HG03135 (cell line): ENCODE measurements at regions not wholly inside any gene's neighbourhood (a gene's known extent, or its start where the extent isn't known, plus 50 kb on each side); places are given as distances from the start of the nearest gene placed in this dataset.

ENCODE experiments used
- ATAC-seq: cut with Tn5 transposase; IDR thresholded peaks from one replicate; pipeline ENCODE4 v1.9.1; 2021; ENCODE audit warnings: mild to moderate bottlenecking, moderate library complexity; ENCODE audit not compliant: unreplicated experiment

DNA sequence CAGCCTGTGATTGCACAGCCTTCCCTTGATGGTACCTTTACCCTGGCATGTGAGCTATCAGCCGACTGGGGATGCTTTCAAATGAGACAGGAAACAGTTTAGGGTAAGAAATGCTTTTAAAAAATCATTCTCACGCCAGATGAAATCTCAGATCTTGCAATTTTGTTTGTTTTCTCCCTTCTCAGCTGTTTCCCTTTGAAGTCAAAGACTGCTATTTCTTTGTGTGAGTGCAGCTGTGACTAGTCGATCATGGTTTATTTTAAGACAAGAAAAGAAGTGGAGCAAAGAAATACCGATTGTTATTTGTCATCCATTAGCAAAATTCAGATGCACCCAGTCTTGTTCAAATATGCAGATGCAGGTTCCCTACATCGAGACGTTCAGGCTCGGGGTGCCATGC, 489.7 kb downstream of the QKI start:
- ATAC-seq: no peak

DNA sequence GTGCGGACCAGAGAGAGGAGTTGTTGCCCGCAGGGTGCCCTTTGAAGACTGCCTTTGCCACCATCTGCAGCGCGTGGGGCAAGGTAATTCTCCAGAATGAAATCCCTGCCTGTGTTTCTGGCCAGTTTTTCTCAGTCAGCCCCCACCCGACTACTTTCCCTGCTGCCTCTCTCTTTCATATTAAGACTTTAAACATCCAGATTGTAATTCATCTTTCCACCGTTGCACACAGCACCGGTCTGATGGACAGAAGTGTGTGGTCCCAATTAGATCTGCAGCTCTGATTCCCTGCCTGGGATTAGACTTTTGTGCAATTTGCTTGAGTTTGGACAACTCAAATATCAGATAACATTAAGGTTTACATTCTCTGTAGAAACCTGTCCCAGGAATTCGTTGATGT, 489.0 kb downstream of the QKI start:
- no peak for ATAC-seq

DNA sequence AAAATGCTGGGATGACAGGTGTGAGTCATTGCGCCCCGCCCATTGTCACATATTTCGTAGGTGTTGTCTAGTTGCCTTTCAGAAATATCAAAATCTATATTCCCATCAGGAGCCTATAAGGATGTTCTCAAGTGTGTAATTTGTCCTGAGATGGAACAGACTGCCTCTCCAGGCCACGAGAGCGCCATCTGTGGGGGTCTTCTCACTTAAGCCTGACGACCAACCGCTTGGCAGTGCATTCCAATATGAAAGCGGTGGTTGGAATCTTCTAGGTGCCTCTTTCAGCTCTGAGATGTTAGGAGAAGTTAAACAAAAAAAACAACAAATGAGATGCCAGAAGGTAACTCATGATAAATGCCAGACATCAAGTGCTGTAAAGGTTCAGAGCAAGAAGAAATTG, 488.5 kb downstream of the QKI start:
- ATAC-seq: no peak

GRCh38 chr6:163901681-163902080, 487.2 kb downstream of the QKI start:
- no peak for ATAC-seq

DNA sequence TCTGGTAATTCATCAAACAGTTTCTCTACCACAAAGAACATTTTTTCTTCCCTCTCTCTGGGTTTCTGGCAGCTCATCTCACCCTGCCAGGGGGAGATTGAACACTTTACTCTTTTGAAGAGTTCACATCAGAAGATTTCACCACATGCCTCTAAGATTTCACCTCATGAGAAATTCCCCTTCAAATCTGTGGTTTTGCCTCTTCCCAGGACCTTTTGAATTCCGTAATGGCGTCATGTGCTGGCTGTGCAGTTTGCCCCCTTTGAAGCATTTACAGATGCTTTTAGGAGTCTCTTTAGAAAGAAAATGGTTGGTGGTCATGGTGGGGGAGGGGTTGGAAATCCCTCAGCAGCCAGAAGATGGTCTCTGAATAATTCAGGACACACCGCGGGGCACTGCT, 486.1 kb downstream of the QKI start:
- ATAC-seq: no peak

DNA sequence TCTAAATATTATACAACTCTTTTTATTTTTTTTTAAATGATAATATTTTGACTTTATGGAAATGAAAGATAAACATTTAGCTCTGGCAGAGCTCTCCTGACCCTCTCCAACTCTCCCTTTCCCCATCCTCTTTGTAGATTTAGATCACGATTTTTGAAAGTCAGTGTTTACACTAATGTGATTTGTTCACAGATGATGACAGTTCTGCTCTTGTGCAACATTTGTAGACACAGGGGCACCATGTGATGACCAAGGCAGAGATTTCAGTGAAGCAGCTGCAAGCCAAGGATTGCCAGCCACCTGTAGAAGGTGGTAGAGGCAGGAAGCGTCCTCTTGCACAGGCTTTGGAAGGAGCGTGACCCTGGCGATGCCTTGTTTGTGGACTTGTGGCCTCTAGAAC, 483.2 kb downstream of the QKI start:
- ATAC-seq: no peak

DNA sequence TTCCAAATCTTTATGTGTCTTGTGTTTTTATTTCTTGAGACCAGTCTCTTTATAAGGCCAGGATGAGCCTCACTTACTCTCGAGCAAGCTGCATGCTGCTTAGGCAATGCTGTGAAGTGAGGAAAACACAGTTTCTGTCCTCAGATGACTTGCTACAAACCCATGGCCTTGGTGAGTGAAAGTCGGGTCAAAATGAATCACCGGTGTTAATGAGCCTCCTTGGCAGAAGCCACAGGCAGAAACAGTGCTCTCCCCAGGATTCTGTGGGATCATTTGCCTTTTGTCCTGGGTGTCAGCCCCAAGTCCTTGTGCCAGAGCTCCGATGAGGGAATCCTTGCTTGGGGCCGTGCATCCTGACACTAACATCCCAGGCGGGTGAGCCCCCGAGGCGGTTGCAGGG, 482.5 kb downstream of the QKI start:
- ATAC-seq: no peak

- ATAC-seq: no peak
Observed at GRCh38 chr6:163895162-163895561, 480.6 kb downstream of the QKI start.

DNA sequence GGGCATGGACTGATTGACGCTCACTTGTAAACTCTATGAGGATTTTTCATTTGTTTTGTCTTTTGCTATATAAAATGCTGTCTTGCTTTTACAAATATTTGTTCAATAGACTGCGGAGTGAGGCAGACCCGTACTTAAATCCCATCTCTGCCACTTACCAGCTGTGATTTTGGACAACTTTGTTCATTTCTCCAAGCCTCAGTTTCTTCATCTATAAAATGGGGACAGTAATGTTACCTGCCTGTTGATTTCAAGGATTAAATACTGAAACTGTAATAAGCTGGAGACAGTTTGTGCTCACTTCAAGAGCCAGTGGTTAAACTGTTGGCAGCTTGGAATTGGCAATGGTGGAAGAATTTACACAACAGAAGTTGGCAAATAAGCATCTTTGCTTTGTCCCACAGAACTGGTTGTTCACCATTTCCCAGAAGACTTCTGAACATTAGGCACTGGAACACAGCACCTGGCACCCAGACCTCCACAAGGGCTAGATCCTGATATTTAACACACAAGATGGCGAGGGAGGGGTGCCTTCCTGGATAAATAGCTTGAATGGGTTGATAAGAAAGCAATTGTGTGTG, 479.2 kb downstream of the QKI start:
- ATAC-seq: no peak

GRCh38 chr6:163892824-163893561, 478.5 kb downstream of the QKI start:
- no peak for ATAC-seq

GRCh38 chr6:163889904-163890514, 475.5 kb downstream of the QKI start:
- no peak for ATAC-seq

- no peak for ATAC-seq
Observed at GRCh38 chr6:163888030-163888819, 473.7 kb downstream of the QKI start.

DNA sequence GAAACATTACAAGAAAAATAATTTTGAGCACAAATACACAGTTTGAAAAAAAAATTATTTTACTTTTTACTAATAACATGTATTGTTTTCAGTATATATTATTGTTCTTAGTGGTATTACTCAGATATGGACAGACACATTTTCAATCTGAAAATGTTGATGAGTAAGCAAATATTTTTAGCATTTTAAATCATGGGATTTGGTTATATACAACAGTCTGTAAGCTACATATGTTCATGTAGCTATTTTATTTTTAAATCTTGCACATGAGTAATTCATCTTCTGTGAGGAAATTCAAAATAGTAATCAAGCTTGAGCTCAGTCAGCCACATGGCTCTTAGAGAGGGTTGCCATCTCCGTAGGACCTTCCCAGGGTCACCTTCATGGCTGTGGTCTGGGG, 471.9 kb downstream of the QKI start:
- no peak for ATAC-seq

- no peak for ATAC-seq
Observed at GRCh38 chr6:163883984-163884383, 469.5 kb downstream of the QKI start.

DNA sequence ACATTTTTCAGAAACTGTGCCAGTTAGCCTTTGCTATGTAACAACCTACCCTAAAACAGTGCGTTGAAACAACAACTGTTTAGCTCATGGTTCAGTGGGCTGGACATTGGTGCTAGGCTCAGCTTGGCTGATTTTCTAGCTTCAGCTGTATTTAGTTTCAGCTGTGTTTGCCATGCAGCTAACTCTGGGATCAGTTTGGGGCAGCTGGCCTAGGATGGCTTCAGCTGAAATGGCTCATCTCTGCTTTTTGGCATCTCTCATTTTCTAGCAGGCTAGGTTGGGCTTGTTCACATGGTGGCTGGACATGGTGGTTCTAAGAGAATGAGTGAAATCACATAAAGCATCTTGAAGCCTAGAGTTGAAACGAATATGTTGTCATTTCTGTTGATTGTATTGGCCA, 464.2 kb downstream of the QKI start:
- ATAC-seq: no peak

DNA sequence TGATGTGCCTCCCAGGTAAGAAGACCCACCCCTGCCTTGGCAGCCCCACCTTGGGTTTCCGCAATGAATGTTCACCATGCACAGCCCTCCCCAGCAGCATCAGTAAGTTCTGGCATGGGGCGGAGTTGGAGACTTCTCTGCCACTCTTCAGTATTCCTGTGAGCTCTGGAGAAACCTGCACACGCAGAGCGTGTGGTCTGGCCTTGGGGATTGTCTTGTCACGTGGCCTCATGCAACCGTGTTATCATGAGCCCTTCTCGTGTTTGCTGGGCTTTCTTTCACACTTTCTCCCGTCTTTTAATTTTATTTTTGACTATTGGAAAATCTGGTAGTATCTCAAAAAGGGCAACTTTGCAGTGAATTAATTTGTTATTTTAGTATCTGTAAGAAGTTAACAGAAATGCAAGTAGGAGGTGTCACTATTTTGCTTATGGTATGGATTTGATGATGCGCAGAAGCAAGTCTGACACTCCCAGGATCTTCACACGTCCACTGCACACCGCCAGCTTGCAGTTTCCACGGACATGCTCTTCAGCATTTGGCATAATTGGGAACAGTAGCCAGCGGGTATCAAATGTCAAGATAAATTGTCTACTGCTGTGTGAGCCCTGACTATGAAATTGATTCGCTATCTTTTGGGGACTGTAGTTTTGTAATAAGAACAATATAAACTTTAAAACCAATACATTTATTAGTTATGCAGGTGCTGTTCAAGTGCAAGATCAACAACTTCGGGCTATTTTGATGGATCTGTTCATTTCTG, 463.5 kb downstream of the QKI start:
- no peak for ATAC-seq

GRCh38 chr6:163876391-163876790, 461.9 kb downstream of the QKI start:
- ATAC-seq: no peak

GRCh38 chr6:163874784-163875183, 460.3 kb downstream of the QKI start:
- ATAC-seq: no peak

GRCh38 chr6:163872335-163872734, 457.8 kb downstream of the QKI start:
- ATAC-seq: no peak

DNA sequence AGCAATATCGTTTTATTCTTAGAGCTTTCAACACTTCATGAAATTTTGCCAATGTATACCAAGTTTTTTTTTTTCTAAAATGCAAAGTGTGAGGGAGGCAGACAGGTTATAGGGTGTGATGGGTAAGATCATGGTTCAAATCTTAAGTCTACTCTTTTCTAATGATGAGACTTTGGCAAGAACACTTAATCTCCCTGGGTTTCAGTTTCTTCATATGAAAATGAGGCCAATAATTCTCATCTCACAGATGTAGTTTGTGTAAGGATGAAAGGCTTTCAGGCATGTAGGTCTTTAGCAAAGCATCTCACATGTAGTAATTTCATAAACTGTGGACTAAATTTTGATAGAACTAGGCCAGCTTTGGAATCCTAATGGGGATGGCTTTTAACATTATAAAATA, 457.1 kb downstream of the QKI start:
- ATAC-seq: no peak
